ENCODE measurements at regions not wholly inside any gene's neighbourhood (a gene's known extent, or its start where the extent isn't known, plus 50 kb on each side); places are given as distances from the start of the nearest gene placed in this dataset.

GRCh38 chr10:49446031-49446430 lies 50.1 kb upstream of the DRGX start:
- Histone ChIP-seq H2BK5ac (ENCODE audit: low read depth, low read length) (no peak overlapping the region), H3K4me1 (replicated peaks in 1 of 4; ENCODE audit: control insufficient read depth in 3 of 4, insufficient read depth in 4 of 4, low read length in 3 of 4) (peaks cover 0 to 3% (median 0%) of the 10 kb centered on the region in 4 experiments; a peak in 1 of 7 replicates), H3K18ac (ENCODE audit: extremely low read depth, low read length) (no peak overlapping the region), H2BK20ac (ENCODE audit: low read length) (no peak overlapping the region), H3K9ac (replicated peaks in 1 of 4; ENCODE audit: extremely low read depth in 1 of 4, low read depth in 3 of 4, low read length in 3 of 4) (no peak overlapping the region), H3K4me3 (ENCODE audit: extremely low read depth in 1 of 4, insufficient read depth in 2 of 4, low read depth in 3 of 4, low read length in 4 of 4) (no peak overlapping the region), H3K4me2 (ENCODE audit: insufficient read depth in 1 of 2, low read depth in 2 of 2, low read length in 2 of 2) (no peak overlapping the region), H3K9me3 (ENCODE audit: insufficient read depth in 2 of 2, low read depth in 1 of 2, low read length in 1 of 2) (peaks cover 0 to 4% of the 10 kb centered on the region in 2 experiments; a peak in 2 of 4 replicates), H2AFZ (ENCODE audit: low read length) (no peak overlapping the region), H3K27ac (ENCODE audit: low read depth, low read length) (no peak overlapping the region), H3K23me2 (ENCODE audit: low read depth, low read length) (no peaks in the 10 kb centered on the region), H3K4ac (replicated peaks; ENCODE audit: insufficient read length, low read depth, low read length) (no peak overlapping the region), H4K20me1 (replicated peaks in 1 of 2; ENCODE audit: control insufficient read depth in 1 of 2, insufficient read depth in 2 of 2, low read length in 2 of 2) (no peaks in the 10 kb centered on the region), H4K5ac (ENCODE audit: insufficient read length, low read depth, low read length) (no peak overlapping the region), H3K79me1 (ENCODE audit: low read depth, low read length) (no peaks in the 10 kb centered on the region), H2BK120ac (replicated peaks; ENCODE audit: low read depth, low read length) (no peak overlapping the region), H2BK15ac (ENCODE audit: low read length) (no peak overlapping the region), H3K27me3 (replicated peaks in 1 of 4; ENCODE audit: control insufficient read depth in 3 of 4, extremely low read depth in 1 of 4, insufficient read depth in 3 of 4, low read length in 3 of 4) (no peaks in the 10 kb centered on the region), H3K79me2 (ENCODE audit: control insufficient read depth in 1 of 2, insufficient read depth in 2 of 2, low read length in 2 of 2) (no peaks in the 10 kb centered on the region), H3K56ac (replicated peaks; ENCODE audit: insufficient read length, low read depth, low read length) (no peak overlapping the region), H4K8ac (ENCODE audit: extremely low read depth, insufficient read depth, low read length) (no peak overlapping the region), H3K36me3 (ENCODE audit: control insufficient read depth in 2 of 4, insufficient read depth in 4 of 4, low read length in 3 of 4) (no peaks in the 10 kb centered on the region), H3K23ac (ENCODE audit: insufficient read length) (no peak overlapping the region), H3K14ac (ENCODE audit: insufficient read length) (no peak overlapping the region), H2BK12ac (ENCODE audit: low read depth, low read length) (no peak overlapping the region), H4K91ac (replicated peaks; ENCODE audit: insufficient read length, low read length) (no peak overlapping the region), H2AK5ac (ENCODE audit: low read depth, low read length) (no peak overlapping the region)
- FAIRE-seq: no peak
- CTCF ChIA-PET (ENCODE audit: partially characterized antibody): interaction anchor here (1.0 to 1.1 kb wide), 3 partner anchors 27 to 38 kb away, joined by 3 read pairs; no protein-coding TSS in a partner anchor
- no peak for TF ChIP-seq TAF1 (IDR thresholded peaks at IDR 0.05; ENCODE audit: low read depth, low read length)
- no peak for TF ChIP-seq SP4 (IDR thresholded peaks at IDR 0.05; ENCODE audit: low read length)
- DNase-seq (ENCODE audit: low read depth in 1 of 2, low spot score in 2 of 2): no peak
- POLR2A ChIA-PET (ENCODE audit: partially characterized antibody): no interaction called here
- WGBS, 2 experiments (ENCODE audit: extremely low coverage in 1 of 2, insufficient coverage in 1 of 2, insufficient read length in 1 of 2, insufficient replicate concordance in 2 of 2, low coverage in 1 of 2, low lambda C conversion rate in 2 of 2, missing lambda C conversion rate in 1 of 2): 70% methylated on average over 1 of the region's 1 CpG; no CpG with 5 or more reads in 1 of the 2 experiments
